Epithelial cell of proximal tubule (primary cell): ENCODE measurements at regions not wholly inside any gene's neighbourhood (a gene's known extent, or its start where the extent isn't known, plus 50 kb on each side); places are given as distances from the start of the nearest gene placed in this dataset.
A peak's percentile ranks its signal among the peaks of the same experiment; 100 is the strongest.
"Not testable (repeated sequence)": the region's sequence is repeated elsewhere in the genome, so short reads cannot be mapped to it uniquely, and the experiment has no call there.

Experiments used
- DNase-seq: peaks from one replicate; pipeline ENCODE4 v3.0.0-alpha.2; 2011; ENCODE audit warnings: low read depth
- H3K4me3 ChIP-seq: 2 replicates; pipeline ENCODE4 v1.5.1; 2011; ENCODE audit warnings: low read depth, mild to moderate bottlenecking, low read length
- TF ChIP-seq, protein P1 (sequence below): conservative IDR thresholded peaks from 2 replicates; pipeline ENCODE4 v1.5.1; 2012; ENCODE audit warnings: low read depth, mild to moderate bottlenecking, low read length

DNA sequence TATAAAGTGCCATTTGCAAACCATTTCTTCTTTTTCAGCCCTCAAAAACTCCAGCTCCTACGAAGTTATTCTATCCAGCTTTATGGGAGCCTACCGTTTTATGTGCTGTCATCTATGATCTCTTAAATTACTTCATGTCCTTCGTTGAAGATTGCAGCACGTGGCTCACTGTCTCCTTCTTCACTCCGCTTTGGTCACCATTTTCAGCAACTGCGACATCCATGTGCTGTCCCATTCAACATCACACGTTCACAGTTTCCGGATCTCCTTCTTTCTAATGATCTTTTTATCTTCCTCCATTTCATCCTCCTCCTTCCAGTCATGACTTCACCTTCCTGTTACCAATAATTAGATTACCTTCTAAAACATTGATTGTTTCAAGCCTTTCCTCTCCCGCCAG lies 143.3 kb upstream of the KRAS start:
- no peak overlapping the region for H3K4me3 ChIP-seq
- TF ChIP-seq, protein P1, sequence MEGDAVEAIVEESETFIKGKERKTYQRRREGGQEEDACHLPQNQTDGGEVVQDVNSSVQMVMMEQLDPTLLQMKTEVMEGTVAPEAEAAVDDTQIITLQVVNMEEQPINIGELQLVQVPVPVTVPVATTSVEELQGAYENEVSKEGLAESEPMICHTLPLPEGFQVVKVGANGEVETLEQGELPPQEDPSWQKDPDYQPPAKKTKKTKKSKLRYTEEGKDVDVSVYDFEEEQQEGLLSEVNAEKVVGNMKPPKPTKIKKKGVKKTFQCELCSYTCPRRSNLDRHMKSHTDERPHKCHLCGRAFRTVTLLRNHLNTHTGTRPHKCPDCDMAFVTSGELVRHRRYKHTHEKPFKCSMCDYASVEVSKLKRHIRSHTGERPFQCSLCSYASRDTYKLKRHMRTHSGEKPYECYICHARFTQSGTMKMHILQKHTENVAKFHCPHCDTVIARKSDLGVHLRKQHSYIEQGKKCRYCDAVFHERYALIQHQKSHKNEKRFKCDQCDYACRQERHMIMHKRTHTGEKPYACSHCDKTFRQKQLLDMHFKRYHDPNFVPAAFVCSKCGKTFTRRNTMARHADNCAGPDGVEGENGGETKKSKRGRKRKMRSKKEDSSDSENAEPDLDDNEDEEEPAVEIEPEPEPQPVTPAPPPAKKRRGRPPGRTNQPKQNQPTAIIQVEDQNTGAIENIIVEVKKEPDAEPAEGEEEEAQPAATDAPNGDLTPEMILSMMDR, result no peak
- no peak for DNase-seq

DNA sequence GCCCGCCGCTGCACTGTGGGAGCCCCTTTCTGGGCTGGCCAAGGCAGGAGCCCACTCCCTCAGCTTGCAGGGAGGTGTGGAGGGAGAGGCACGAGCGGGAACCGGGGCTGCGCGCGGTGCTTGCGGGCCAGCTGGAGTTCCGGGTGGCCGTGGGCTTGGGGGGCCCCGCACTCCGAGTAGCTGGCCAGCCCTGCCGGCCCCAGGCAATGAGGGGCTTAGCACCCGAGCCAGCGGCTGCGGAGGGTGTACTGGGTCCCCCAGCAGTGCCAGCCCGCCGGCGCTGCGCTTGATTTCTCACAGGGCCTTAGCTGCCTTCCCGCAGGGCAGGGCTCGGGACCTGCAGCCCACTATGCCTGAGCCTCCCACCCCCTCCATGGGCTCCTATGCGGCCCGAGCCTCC lies 140.6 kb upstream of the KRAS start:
- not testable (repeated sequence) for DNase-seq, H3K4me3 ChIP-seq

DNA sequence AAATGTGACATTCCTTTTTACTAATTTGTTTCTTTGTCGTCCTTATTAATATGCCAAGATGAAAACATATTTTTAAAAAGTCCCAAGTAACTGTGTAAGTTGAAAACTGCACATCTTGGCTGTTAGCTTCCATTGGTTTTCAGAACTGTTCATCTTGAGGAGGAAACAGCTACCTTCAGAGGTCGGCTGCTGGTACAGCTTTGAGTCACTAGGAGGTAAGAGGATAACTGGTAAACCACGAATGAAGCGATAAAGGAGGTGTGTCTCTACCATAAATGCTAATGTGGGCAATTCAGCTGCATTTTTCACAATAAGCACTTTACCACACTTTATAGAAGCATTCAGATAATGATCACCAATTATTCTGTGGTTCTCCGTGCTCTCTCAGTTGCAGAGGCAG lies 137.5 kb upstream of the KRAS start:
- no peak for DNase-seq
- H3K4me3 ChIP-seq, result no peak overlapping the region
- TF ChIP-seq, protein P1, result no peak

DNA sequence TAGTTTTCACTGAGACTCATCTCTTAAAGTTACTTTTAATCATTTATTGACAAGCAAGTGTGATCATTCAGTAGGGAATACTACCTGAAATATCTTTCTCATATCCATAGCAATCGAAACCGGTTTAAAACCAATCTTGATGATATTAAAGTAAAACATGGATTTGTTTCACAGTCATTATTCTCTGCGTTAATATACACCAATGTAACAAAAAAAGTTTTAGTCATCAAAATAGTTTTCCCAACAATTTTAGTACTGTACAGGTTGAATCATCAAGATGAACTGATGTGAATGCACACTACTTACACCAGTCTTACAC lies 137.0 kb upstream of the KRAS start:
- TF ChIP-seq, protein P1, result no peak
- no peak for DNase-seq
- no peak overlapping the region for H3K4me3 ChIP-seq

DNA sequence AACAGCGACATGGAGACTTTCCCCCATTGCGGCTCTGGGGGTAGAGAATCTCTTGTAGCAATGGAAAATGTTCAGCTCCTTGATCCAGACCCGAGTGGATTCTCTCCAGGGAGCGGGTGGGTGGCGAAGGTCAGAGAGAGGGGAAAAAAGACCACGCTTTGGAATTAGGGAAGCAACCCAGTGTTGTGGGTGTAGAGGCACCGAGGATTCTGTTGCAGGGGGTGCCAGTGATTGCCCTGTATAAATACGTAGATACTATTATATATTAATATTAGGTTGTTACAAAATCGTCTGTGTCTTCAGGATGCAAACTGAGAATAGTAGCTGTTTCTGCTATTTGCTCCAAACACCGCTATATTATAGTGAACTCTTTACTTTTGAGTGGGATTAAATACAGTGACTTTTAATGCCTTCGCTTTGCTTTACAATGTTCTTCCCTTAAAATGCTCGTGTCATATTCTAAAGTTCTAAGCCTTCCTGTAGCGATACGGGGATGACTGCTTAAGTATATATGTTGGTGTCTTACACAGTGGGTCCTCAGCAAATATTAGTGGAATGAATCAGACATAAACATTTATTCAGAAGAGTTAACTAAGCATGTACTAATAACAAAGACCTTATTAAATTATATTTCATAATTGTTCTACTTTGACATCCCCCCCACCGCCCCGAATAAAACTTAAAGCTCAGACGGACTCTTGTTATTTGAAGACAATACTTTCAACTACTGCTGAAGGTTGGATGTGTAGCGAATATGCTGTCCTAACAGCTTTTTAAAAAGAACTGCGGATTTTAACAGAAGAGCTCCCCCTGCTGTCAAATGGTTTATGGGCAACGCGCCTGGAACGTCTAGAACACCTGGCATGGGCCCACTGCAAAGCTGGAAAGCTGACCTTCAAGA lies 136.4 kb upstream of the KRAS start:
- peak overlapping the region; percentile 97 for H3K4me3 ChIP-seq
- TF ChIP-seq, protein P1, result peak; percentile 89
- peak; percentile 66 for DNase-seq

DNA sequence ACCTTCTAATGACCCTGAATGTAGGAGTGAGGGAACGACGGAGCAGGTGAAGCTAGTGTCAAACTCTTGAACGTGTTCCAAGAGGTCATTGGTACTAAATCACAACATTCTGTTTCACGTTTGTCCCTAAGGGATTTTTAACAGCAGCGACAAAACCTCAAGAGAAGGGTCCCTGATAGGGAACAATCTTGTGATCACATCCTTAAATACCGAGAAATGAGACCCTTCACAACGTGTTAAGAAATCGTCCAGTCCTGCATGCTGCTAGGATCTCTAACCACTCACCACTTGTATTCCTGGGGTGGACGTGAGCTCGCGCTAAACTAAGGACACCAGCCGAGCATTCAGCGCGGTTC lies 134.1 kb upstream of the KRAS start:
- TF ChIP-seq, protein P1, result no peak

DNA sequence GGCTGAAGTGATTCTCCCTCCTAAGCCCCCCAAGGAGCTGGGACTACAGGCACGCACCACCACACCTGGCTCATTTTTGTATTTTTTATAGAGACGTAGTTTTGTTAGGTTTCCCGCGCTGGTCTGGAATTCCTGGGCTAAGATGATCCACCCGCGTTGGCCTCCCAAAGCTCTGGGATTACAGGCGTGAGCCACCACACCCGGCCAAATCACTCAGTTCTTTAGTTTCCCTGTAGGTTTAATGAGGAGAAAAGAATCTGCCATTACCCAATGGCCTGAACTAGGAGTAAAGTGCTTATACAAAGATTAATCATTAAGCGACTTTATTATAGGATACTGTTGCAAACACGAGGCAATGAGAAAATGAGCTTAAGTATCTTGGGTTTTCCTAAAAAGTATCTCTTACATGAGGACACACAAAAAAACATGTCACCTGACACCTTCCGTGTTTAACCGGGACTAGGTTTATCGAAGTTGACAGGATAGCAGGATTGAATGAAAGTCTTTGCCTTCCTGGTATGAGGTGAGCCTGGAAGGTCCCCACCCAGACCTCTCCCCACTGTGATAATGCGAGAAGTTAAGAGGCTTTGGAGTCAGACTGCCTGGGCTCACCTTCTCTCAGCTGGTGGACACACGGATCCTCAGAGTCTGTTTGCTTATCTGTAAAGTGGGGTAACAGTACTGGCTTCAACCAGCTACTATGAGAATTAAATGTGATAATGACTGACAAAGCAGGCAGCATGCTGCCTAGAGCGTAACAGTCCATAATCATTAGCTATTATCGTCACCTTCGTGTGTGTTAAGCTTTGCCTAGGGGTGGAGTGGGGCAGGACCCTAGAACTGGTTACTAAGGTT lies 133.5 kb upstream of the KRAS start:
- no peak for DNase-seq
- TF ChIP-seq, protein P1, result no peak
- H3K4me3 ChIP-seq, result peak overlapping the region; percentile 97

More for the DNA sequence above, 134.1 kb upstream of the KRAS start:
- peak overlapping the region; percentile 97 for H3K4me3 ChIP-seq
- no peak for DNase-seq
